ENCODE measurements at regions not wholly inside any gene's neighbourhood (a gene's known extent, or its start where the extent isn't known, plus 50 kb on each side); places are given as distances from the start of the nearest gene placed in this dataset.

DNA sequence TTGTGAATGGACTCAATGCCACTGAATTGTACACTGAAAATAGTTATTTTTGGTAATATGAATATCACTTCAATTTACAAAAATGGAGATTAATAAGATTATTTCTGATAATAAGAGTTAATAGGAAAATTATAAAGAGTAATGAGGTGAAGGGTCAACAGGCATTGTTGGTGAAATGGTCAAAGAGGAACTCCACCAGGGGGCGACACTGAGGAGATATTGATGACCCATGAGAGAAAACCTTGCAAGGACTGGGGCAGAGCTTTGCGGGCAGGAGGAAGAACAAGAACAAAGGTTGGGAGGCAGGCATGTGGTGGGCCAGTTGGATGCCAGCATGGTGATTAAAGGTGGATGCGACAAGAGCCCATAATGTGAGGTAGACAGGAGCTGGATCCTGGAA is 74.0 kb upstream of the XYLT1 start:
- no peak for TF ChIP-seq CTCF (IDR thresholded peaks at IDR 0.05; ENCODE audit: low read depth, low read length)
- no peak overlapping the region for H3K4me3 ChIP-seq (ENCODE audit: low read depth, low read length)

GRCh38 chr16:17544304-17544703 is 73.5 kb upstream of the XYLT1 start:
- no peak overlapping the region for H3K4me3 ChIP-seq (ENCODE audit: low read depth, low read length)
- no peak for TF ChIP-seq CTCF (IDR thresholded peaks at IDR 0.05; ENCODE audit: low read depth, low read length)

DNA sequence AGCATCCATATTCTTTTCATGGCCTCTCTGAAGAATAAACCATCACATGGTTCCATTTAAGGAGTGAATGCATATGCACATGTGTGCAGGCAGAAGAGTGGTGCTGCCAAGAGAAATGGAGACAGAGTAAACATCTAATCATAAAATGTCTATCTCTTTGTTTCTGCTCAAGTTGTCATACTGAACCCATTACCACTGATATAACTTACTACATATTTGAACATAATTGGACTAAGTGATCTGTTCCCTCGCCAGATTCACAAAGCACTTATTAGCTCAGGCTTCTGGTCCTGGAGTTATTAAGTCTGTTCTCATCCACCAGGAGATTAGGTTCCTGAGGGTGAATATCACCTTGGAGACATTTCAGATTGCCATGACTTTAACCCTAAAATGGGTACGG is 72.3 kb upstream of the XYLT1 start:
- no peak overlapping the region for H3K4me3 ChIP-seq (ENCODE audit: low read depth, low read length)
- TF ChIP-seq CTCF (IDR thresholded peaks at IDR 0.05; ENCODE audit: low read depth, low read length), result no peak

- H3K4me3 ChIP-seq (ENCODE audit: low read depth, low read length), result no peak overlapping the region
- TF ChIP-seq CTCF (IDR thresholded peaks at IDR 0.05; ENCODE audit: low read depth, low read length), result no peak
These were observed 70.6 kb upstream of the XYLT1 start for GRCh38 chr16:17541324-17541723.

- TF ChIP-seq CTCF (IDR thresholded peaks at IDR 0.05; ENCODE audit: low read depth, low read length), result no peak
- no peak overlapping the region for H3K4me3 ChIP-seq (ENCODE audit: low read depth, low read length)
These were observed 68.2 kb upstream of the XYLT1 start for GRCh38 chr16:17538927-17539326.

DNA sequence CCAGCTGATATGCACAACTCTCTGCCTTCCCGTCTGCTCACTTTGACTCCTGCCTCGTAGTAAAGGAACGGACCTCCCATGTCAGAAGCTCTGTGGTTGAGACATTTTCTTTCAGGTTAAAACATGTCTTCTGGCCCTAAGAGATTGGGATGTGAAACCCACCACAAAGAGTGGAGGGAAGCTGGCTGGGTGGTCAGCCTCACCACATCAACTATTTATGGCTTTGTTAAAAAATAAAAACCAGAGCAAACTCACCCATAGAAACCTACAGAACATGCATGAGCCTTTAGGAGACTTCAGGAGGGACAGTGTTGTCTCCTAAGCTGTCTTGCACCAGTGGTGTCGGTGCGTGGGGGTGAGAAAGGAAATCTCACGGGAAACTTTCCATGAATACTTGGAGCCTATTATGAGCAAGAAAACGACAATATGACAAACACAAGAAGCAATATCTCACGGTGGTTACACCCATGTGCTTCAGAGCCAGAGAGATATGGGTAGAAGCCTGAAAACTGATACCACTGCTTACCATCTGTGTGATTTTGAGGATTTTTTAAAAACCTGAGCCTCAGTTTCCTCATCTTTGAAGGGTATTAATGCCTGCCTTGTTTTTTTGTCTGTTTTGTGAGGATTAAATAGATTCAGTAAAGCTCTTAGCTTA is 61.7 kb upstream of the XYLT1 start:
- no peak for TF ChIP-seq CTCF (IDR thresholded peaks at IDR 0.05; ENCODE audit: low read depth, low read length)
- no peak overlapping the region for H3K4me3 ChIP-seq (ENCODE audit: low read depth, low read length)

- no peak overlapping the region for H3K4me3 ChIP-seq (ENCODE audit: low read depth, low read length)
- no peak for TF ChIP-seq CTCF (IDR thresholded peaks at IDR 0.05; ENCODE audit: low read depth, low read length)
These were observed 59.4 kb upstream of the XYLT1 start for GRCh38 chr16:17529982-17530760.

Measured in WI38 (cell line).